ENCODE measurements at regions not wholly inside any gene's neighbourhood (a gene's known extent, or its start where the extent isn't known, plus 50 kb on each side); places are given as distances from the start of the nearest gene placed in this dataset.

DNA sequence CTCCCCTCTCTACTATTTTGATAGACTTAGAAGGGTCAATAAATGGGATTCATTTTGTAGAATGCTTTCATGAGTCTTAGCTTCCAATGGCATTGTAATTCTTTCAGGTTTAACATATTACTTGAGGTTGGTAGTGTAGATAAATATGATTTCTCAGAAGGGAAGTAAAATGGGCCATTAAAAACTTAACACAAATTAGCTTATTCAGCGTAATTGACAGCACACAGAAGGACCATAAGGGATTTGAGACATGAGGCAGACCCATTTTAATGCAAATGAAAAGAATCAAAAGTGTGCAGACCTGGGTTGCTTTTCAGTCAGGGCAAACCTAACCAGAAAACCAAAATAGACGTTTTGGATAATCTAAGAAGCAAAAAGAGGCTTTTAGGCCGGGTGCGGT, 156.6 kb upstream of the CNTNAP2 start:
- POLR2A ChIA-PET, result no interaction called here

DNA sequence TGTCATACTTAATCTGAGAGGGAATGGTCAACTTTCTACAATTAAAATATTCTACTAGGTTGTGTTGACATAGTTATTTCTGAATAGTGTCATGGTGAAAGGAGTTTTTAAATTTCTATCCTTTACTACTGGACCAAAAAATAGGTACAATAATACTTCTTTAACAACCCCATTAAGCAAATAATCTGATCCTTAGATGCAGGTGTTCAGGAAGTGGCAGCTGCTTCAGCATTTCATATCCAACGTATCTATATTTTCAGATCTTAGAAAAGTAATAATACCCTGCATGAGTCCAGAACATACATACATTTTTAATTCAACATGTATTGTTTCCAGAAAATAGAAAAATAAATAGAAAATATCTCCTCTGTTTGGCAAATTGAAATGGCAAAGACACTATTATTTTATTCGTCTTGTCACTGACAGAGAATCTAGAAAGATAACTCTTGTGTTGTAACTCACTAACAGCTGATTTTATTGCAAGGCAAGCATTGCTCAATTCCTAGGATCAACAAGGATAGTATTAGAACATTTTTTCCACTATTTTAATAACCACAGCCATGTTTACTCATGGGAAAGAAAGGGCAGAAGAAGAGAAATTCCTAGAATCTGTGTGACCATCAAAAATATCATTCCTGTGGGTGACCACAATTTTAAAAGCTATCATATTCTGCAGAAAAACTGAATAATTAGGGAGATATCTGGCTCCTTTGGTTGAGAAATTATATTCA, 159.3 kb upstream of the CNTNAP2 start:
- dilution Hi-C loops (cut with MboI; ENCODE audit: extremely low pct_ligation_motif_present, low sequenced_read_pairs) (no loop called here), intact Hi-C loops (cut with micrococcal nuclease) (no loop called here)
- H3K4me1 ChIP-seq (ENCODE audit: control insufficient read depth, extremely low read depth, insufficient read depth, low read length), result no peaks in the 10 kb centered on the region
- no peaks in the 10 kb centered on the region for H3K79me2 ChIP-seq (ENCODE audit: control insufficient read depth, insufficient read depth, low read length)
- no peaks in the 10 kb centered on the region for H3K36me3 ChIP-seq (ENCODE audit: control insufficient read depth in 2 of 2, extremely low read depth in 1 of 2, insufficient read depth in 2 of 2, low read length in 2 of 2)
- H3K9me3 ChIP-seq (replicated peaks; ENCODE audit: control insufficient read depth, insufficient read depth, low read length), result no peaks in the 10 kb centered on the region
- DNase-seq (ENCODE audit: low read depth, low spot score) (no peak), FAIRE-seq (no peak)
- no peak overlapping the region for H3K27ac ChIP-seq (ENCODE audit: insufficient read depth, low read depth, low read length)
- CTCF ChIA-PET, result no interaction called here
- no peak overlapping the region for H3K9ac ChIP-seq (replicated peaks; ENCODE audit: extremely low read depth, insufficient read depth, low read length)
- H2AFZ ChIP-seq (ENCODE audit: low read depth, low read length), result no peak overlapping the region
- no peaks in the 10 kb centered on the region for H4K20me1 ChIP-seq (replicated peaks; ENCODE audit: control insufficient read depth, extremely low read depth, insufficient read depth, low read length)
- POLR2A ChIA-PET, result no interaction called here
- H3K27me3 ChIP-seq (ENCODE audit: control insufficient read depth in 2 of 2, insufficient read depth in 2 of 2, low read length in 2 of 2), result no peaks in the 10 kb centered on the region
- TF ChIP-seq MYC (IDR thresholded peaks at IDR 0.05; ENCODE audit: low read depth, low read length), result no peak
- TF ChIP-seq JUN (IDR thresholded peaks at IDR 0.05; ENCODE audit: borderline replicate concordance, insufficient read depth, insufficient read length, low read depth), result no peak
- TF ChIP-seq, protein P1, sequence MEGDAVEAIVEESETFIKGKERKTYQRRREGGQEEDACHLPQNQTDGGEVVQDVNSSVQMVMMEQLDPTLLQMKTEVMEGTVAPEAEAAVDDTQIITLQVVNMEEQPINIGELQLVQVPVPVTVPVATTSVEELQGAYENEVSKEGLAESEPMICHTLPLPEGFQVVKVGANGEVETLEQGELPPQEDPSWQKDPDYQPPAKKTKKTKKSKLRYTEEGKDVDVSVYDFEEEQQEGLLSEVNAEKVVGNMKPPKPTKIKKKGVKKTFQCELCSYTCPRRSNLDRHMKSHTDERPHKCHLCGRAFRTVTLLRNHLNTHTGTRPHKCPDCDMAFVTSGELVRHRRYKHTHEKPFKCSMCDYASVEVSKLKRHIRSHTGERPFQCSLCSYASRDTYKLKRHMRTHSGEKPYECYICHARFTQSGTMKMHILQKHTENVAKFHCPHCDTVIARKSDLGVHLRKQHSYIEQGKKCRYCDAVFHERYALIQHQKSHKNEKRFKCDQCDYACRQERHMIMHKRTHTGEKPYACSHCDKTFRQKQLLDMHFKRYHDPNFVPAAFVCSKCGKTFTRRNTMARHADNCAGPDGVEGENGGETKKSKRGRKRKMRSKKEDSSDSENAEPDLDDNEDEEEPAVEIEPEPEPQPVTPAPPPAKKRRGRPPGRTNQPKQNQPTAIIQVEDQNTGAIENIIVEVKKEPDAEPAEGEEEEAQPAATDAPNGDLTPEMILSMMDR (IDR thresholded peaks at IDR 0.05; ENCODE audit: extremely low read depth in 1 of 2, insufficient read depth in 1 of 2, low read depth in 1 of 2, low read length in 2 of 2), result no peak
- no peak for TF ChIP-seq GATA2 (IDR thresholded peaks at IDR 0.05; ENCODE audit: insufficient read depth, insufficient read length, low read depth, low read length)
- TF ChIP-seq, protein P2, sequence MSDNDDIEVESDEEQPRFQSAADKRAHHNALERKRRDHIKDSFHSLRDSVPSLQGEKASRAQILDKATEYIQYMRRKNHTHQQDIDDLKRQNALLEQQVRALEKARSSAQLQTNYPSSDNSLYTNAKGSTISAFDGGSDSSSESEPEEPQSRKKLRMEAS (IDR thresholded peaks at IDR 0.05; ENCODE audit: insufficient read depth, insufficient read length), result no peak
- no peak for TF ChIP-seq POLR2AphosphoS5 (IDR thresholded peaks at IDR 0.05; ENCODE audit: insufficient read depth, low read depth, low read length)
- no peak for TF ChIP-seq POLR2A (IDR thresholded peaks at IDR 0.05; ENCODE audit: low read depth, low read length)
- TF ChIP-seq EZH2 (IDR thresholded peaks at IDR 0.05; ENCODE audit: borderline replicate concordance, low read depth, low read length, severe bottlenecking), result no peak
- no peak overlapping the region for H3K4me3 ChIP-seq (replicated peaks in 1 of 3; ENCODE audit: insufficient read depth in 1 of 3, low read depth in 1 of 3, low read length in 3 of 3)
- H3K4me2 ChIP-seq (ENCODE audit: insufficient read depth, low read length), result no peak overlapping the region
- H3K9me1 ChIP-seq (replicated peaks; ENCODE audit: control insufficient read depth, extremely low read depth, insufficient read depth, low read length), result no peaks in the 10 kb centered on the region
- BruUV-seq (replicated peaks), result no TSS peak

More for the DNA sequence above, 156.6 kb upstream of the CNTNAP2 start:
- CTCF ChIA-PET, result no interaction called here
- no TSS peak for BruUV-seq (replicated peaks)
- Histone ChIP-seq H3K27ac (ENCODE audit: insufficient read depth, low read depth, low read length) (no peak overlapping the region), H2AFZ (ENCODE audit: low read depth, low read length) (no peak overlapping the region), H3K79me2 (ENCODE audit: control insufficient read depth, insufficient read depth, low read length) (no peaks in the 10 kb centered on the region), H3K36me3 (ENCODE audit: control insufficient read depth in 2 of 2, extremely low read depth in 1 of 2, insufficient read depth in 2 of 2, low read length in 2 of 2) (no peaks in the 10 kb centered on the region), H3K9me3 (replicated peaks; ENCODE audit: control insufficient read depth, insufficient read depth, low read length) (peaks cover 4% of the 10 kb centered on the region), H3K4me3 (replicated peaks in 1 of 3; ENCODE audit: insufficient read depth in 1 of 3, low read depth in 1 of 3, low read length in 3 of 3) (no peak overlapping the region), H3K4me1 (ENCODE audit: control insufficient read depth, extremely low read depth, insufficient read depth, low read length) (no peaks in the 10 kb centered on the region), H3K4me2 (ENCODE audit: insufficient read depth, low read length) (no peak overlapping the region), H3K27me3 (ENCODE audit: control insufficient read depth in 2 of 2, insufficient read depth in 2 of 2, low read length in 2 of 2) (no peaks in the 10 kb centered on the region), H4K20me1 (replicated peaks; ENCODE audit: control insufficient read depth, extremely low read depth, insufficient read depth, low read length) (no peaks in the 10 kb centered on the region), H3K9me1 (replicated peaks; ENCODE audit: control insufficient read depth, extremely low read depth, insufficient read depth, low read length) (no peaks in the 10 kb centered on the region), H3K9ac (replicated peaks; ENCODE audit: extremely low read depth, insufficient read depth, low read length) (no peak overlapping the region)
- TF ChIP-seq, protein P2 (IDR thresholded peaks at IDR 0.05; ENCODE audit: insufficient read depth, insufficient read length), result no peak
- TF ChIP-seq POLR2A (IDR thresholded peaks at IDR 0.05; ENCODE audit: low read depth, low read length) (no peak), JUN (IDR thresholded peaks at IDR 0.05; ENCODE audit: borderline replicate concordance, insufficient read depth, insufficient read length, low read depth) (no peak)
- TF ChIP-seq, protein P1 (IDR thresholded peaks at IDR 0.05; ENCODE audit: extremely low read depth in 1 of 2, insufficient read depth in 1 of 2, low read depth in 1 of 2, low read length in 2 of 2), result no peak
- DNase-seq (ENCODE audit: low read depth, low spot score) (no peak), FAIRE-seq (no peak)
- intact Hi-C loops (cut with micrococcal nuclease), result no loop called here
- dilution Hi-C loops (cut with MboI; ENCODE audit: extremely low pct_ligation_motif_present, low sequenced_read_pairs), result no loop called here

Data from endothelial cell of umbilical vein (primary cell).